Activated B cell treated with CpG ODN at 0.5 μM for 24 hours (primary cell): ENCODE measurements at regions not wholly inside any gene's neighbourhood (a gene's known extent, or its start where the extent isn't known, plus 50 kb on each side); places are given as distances from the start of the nearest gene placed in this dataset.

Experiments
- ATAC-seq: fragments of 200-7000 bp; cut with Tn5 transposase; one replicate; pipeline ENCODE4 v1.10.0; 2021; ENCODE audit warnings: low read depth, mild to moderate bottlenecking, moderate library complexity
- CTCF ChIA-PET: fragments of 350-600 bp; sonication (Branson Sonifier 250); formaldehyde crosslinking; loops from one replicate; lab custom pipeline; 2021; ENCODE audit warnings: antibody characterized with exemption; lab: Charles Lee
- POLR2A ChIA-PET: fragments of 350-600 bp; sonication (Branson Sonifier 250); formaldehyde crosslinking; loops from one replicate; lab custom pipeline; 2021; ENCODE audit warnings: antibody characterized with exemption; lab: Charles Lee
- DNase-seq: peaks from one replicate; pipeline ENCODE4 v3.0.0; 2022
- H3K27ac Mint-ChIP-seq: one replicate; pipeline ENCODE4 v1.8.0; 2020; ENCODE audit warnings: mixed read lengths
- H3K27me3 Mint-ChIP-seq: one replicate; pipeline ENCODE4 v1.8.0; 2021; ENCODE audit warnings: mixed read lengths
- H3K36me3 Mint-ChIP-seq: one replicate; pipeline ENCODE4 v1.8.0; 2021; ENCODE audit warnings: low read depth, mixed read lengths
- H3K4me1 Mint-ChIP-seq: one replicate; pipeline ENCODE4 v1.8.0; 2021; ENCODE audit warnings: mixed read lengths
- H3K4me3 Mint-ChIP-seq: one replicate; pipeline ENCODE4 v1.8.0; 2020; ENCODE audit warnings: mild to moderate bottlenecking, mixed read lengths
- H3K9me3 Mint-ChIP-seq: one replicate; pipeline ENCODE4 v1.8.0; 2020; ENCODE audit warnings: mixed read lengths
- CTCF ChIP-seq: fragments of 200-600 bp; IDR thresholded peaks from one replicate; pipeline ENCODE4 v1.8.0; 2022; ENCODE audit warnings: antibody characterized with exemption, mild to moderate bottlenecking
- intact Hi-C: fragments of 100-400 bp; cut with micrococcal nuclease; formaldehyde crosslinking; loops from one replicate; pipeline ENCODE4 v1.15.1; 2024

GRCh38 chr15:26098801-26099200, 235.7 kb upstream of the ATP10A start:
- ChIA-PET POLR2A (no interaction called here), CTCF (no interaction called here)
- ATAC-seq (no peak), DNase-seq (no peak)
- Mint-ChIP-seq H3K36me3 (no peaks in the 10 kb centered on the region), H3K9me3 (no peaks in the 10 kb centered on the region), H3K27me3 (peaks cover 7% of the 10 kb centered on the region), H3K4me1 (no peaks in the 10 kb centered on the region), H3K27ac (no peak overlapping the region), H3K4me3 (no peak overlapping the region)
- intact Hi-C loops = no loop called here
- no peak for TF ChIP-seq CTCF

- DNase-seq (no peak), ATAC-seq (no peak)
- H3K36me3 Mint-ChIP-seq = no peaks in the 10 kb centered on the region
- H3K27me3 Mint-ChIP-seq = peaks cover 7% of the 10 kb centered on the region
- no peak for TF ChIP-seq CTCF
- ChIA-PET POLR2A (no interaction called here), CTCF (no interaction called here)
- no peaks in the 10 kb centered on the region for H3K9me3 Mint-ChIP-seq
- H3K4me3 Mint-ChIP-seq = no peak overlapping the region
- no peak overlapping the region for H3K27ac Mint-ChIP-seq
- no peaks in the 10 kb centered on the region for H3K4me1 Mint-ChIP-seq
- intact Hi-C loops = no loop called here
Measured at GRCh38 chr15:26097216-26097615, 234.1 kb upstream of the ATP10A start.

GRCh38 chr15:26096581-26096980, 233.5 kb upstream of the ATP10A start:
- no peak overlapping the region for H3K27ac Mint-ChIP-seq
- no peaks in the 10 kb centered on the region for H3K9me3 Mint-ChIP-seq
- no peak for DNase-seq
- CTCF ChIA-PET = interaction anchor here (1.2 kb wide), 1 partner anchor 387 kb away, joined by 3 read pairs; no protein-coding TSS in a partner anchor
- POLR2A ChIA-PET = no interaction called here
- peaks cover 7% of the 10 kb centered on the region for H3K27me3 Mint-ChIP-seq
- ATAC-seq = no peak
- H3K4me1 Mint-ChIP-seq = no peaks in the 10 kb centered on the region
- intact Hi-C loops = no loop called here
- no peaks in the 10 kb centered on the region for H3K36me3 Mint-ChIP-seq
- no peak overlapping the region for H3K4me3 Mint-ChIP-seq
- TF ChIP-seq CTCF = no peak

GRCh38 chr15:26095710-26096330, 232.7 kb upstream of the ATP10A start:
- CTCF ChIA-PET = interaction anchor here (1.2 kb wide), 1 partner anchor 386 kb away, joined by 3 read pairs; no protein-coding TSS in a partner anchor
- POLR2A ChIA-PET = no interaction called here
- H3K9me3 Mint-ChIP-seq = no peaks in the 10 kb centered on the region
- peaks cover 7% of the 10 kb centered on the region for H3K27me3 Mint-ChIP-seq
- intact Hi-C loops = no loop called here
- no peaks in the 10 kb centered on the region for H3K4me1 Mint-ChIP-seq
- no peak for TF ChIP-seq CTCF
- DNase-seq = no peak
- no peaks in the 10 kb centered on the region for H3K36me3 Mint-ChIP-seq
- H3K27ac Mint-ChIP-seq = no peak overlapping the region
- ATAC-seq = no peak
- H3K4me3 Mint-ChIP-seq = no peak overlapping the region

GRCh38 chr15:26091184-26091583, 228.1 kb upstream of the ATP10A start:
- ChIA-PET CTCF (no interaction called here), POLR2A (no interaction called here)
- H3K27ac Mint-ChIP-seq = no peak overlapping the region
- no peak overlapping the region for H3K4me3 Mint-ChIP-seq
- H3K36me3 Mint-ChIP-seq = no peaks in the 10 kb centered on the region
- DNase-seq = no peak
- TF ChIP-seq CTCF = no peak
- peaks cover 7% of the 10 kb centered on the region for H3K27me3 Mint-ChIP-seq
- no peaks in the 10 kb centered on the region for H3K4me1 Mint-ChIP-seq
- intact Hi-C loops = no loop called here
- no peak for ATAC-seq
- H3K9me3 Mint-ChIP-seq = no peaks in the 10 kb centered on the region
